OCI-LY7 (cell line): ENCODE measurements at regions not wholly inside any gene's neighbourhood (a gene's known extent, or its start where the extent isn't known, plus 50 kb on each side); places are given as distances from the start of the nearest gene placed in this dataset.

Experiments
- BruUV-seq: library from RNA; stranded (reverse); fragments of 400-500 nt; replicated peaks from 2 replicates; lab custom pipeline; 2021; lab: Mats Ljungman, UMichigan
- CTCF ChIA-PET: fragments of 300-600 bp; sonication (Branson Sonifier 250); formaldehyde crosslinking; loops from one replicate; lab custom pipeline; 2022; ENCODE audit warnings: antibody characterized with exemption; ENCODE audit not compliant: unreplicated experiment; lab: Charles Lee
- POLR2A ChIA-PET: fragments of 300-600 bp; sonication (Branson Sonifier 250); formaldehyde crosslinking; loops from one replicate; lab custom pipeline; 2022; ENCODE audit warnings: antibody characterized with exemption; lab: Charles Lee
- DNase-seq: peaks from one replicate; pipeline ENCODE4 v3.0.0-alpha.2; 2015; ENCODE audit warnings: low spot score
- H2AFZ ChIP-seq: fragments of 200-600 bp; sonication (generic), shearing (Covaris generic); 2 replicates; pipeline ENCODE4 v1.6.1; 2014; ENCODE audit warnings: mild to moderate bottlenecking, antibody characterized with exemption, low read length, moderate library complexity
- H3K27ac ChIP-seq: fragments of 200-600 bp; sonication (generic); 2 replicates; pipeline ENCODE4 v1.5.1; 2014; ENCODE audit warnings: mixed run types, low read depth, mild to moderate bottlenecking, moderate library complexity, low read length, inconsistent platforms; ENCODE audit not compliant: poor library complexity, severe bottlenecking
- H3K36me3 ChIP-seq: fragments of 200-600 bp; sonication (generic); 2 replicates; pipeline ENCODE4 v1.6.1; 2014; ENCODE audit warnings: mild to moderate bottlenecking, antibody characterized with exemption, low read length, moderate library complexity, mixed read lengths; ENCODE audit not compliant: insufficient read depth
- H3K4me1 ChIP-seq: fragments of 200-600 bp; sonication (generic); 2 replicates; pipeline ENCODE4 v1.5.1; 2014; ENCODE audit warnings: mild to moderate bottlenecking, low read length; ENCODE audit not compliant: insufficient read depth, poor library complexity, severe bottlenecking
- H3K4me2 ChIP-seq: fragments of 200-600 bp; sonication (generic); 2 replicates; pipeline ENCODE4 v1.6.1; 2014; ENCODE audit warnings: mild to moderate bottlenecking, low read length
- H3K4me3 ChIP-seq: fragments of 200-600 bp; sonication (generic); 2 replicates; pipeline ENCODE4 v1.5.1; 2014; ENCODE audit warnings: mild to moderate bottlenecking, low read depth, low read length; ENCODE audit not compliant: poor library complexity, severe bottlenecking
- H3K79me2 ChIP-seq: fragments of 200-600 bp; sonication (generic); 2 replicates; pipeline ENCODE4 v1.6.1; 2016; ENCODE audit warnings: low read depth, mild to moderate bottlenecking, low read length, moderate library complexity, mixed read lengths; ENCODE audit not compliant: insufficient read depth
- H3K9me2 ChIP-seq: fragments of 200-600 bp; sonication (generic); 2 replicates; pipeline ENCODE4 v1.6.1; 2016; ENCODE audit warnings: mild to moderate bottlenecking, low read length, mixed read lengths; ENCODE audit not compliant: insufficient read depth
- H3K9me3 ChIP-seq: fragments of 200-600 bp; sonication (generic); 2 replicates; pipeline ENCODE4 v1.6.1; 2014; ENCODE audit warnings: mild to moderate bottlenecking, mixed run types, low read length, mixed read lengths
- H4K20me1 ChIP-seq: fragments of 200-600 bp; sonication (generic); 2 replicates; pipeline ENCODE4 v1.6.1; 2014; ENCODE audit warnings: mild to moderate bottlenecking, antibody characterized with exemption, low read length, moderate library complexity, mixed read lengths; ENCODE audit not compliant: insufficient read depth
- CTCF ChIP-seq: fragments of 200-600 bp; sonication (generic); conservative IDR thresholded peaks from 2 replicates; pipeline ENCODE4 v1.5.1; 2014; ENCODE audit warnings: mild to moderate bottlenecking, antibody characterized with exemption, low read length, moderate library complexity, mixed read lengths
- EZH2phosphoT487 ChIP-seq: fragments of 200-600 bp; sonication (generic); IDR thresholded peaks from 2 replicates; pipeline ENCODE4 v1.6.1; 2018; ENCODE audit warnings: low read depth, borderline replicate concordance, mild to moderate bottlenecking, mixed run types, antibody characterized with exemption, low read length, moderate library complexity, mixed read lengths
- intact Hi-C: fragments of 100-400 bp; cut with micrococcal nuclease; formaldehyde crosslinking; loops from one replicate; pipeline ENCODE4 v1.10.0; 2022; ENCODE audit not compliant: unreplicated experiment

GRCh38 chr9:95740217-95741004, 135.1 kb upstream of the ERCC6L2 start:
- no peak overlapping the region for H3K4me3 ChIP-seq
- H3K4me2 ChIP-seq = no peak overlapping the region
- DNase-seq = no peak
- H3K27ac ChIP-seq = no peak overlapping the region
- BruUV-seq = no TSS peak
- H2AFZ ChIP-seq = no peak overlapping the region
- intact Hi-C loops = no loop called here
- no peaks in the 10 kb centered on the region for H3K9me3 ChIP-seq
- no peaks in the 10 kb centered on the region for H3K9me2 ChIP-seq
- H4K20me1 ChIP-seq = no peaks in the 10 kb centered on the region
- ChIA-PET CTCF (no interaction called here), POLR2A (no interaction called here)
- no peak for TF ChIP-seq CTCF
- no peak for TF ChIP-seq EZH2phosphoT487
- no peaks in the 10 kb centered on the region for H3K79me2 ChIP-seq
- H3K4me1 ChIP-seq = no peaks in the 10 kb centered on the region
- no peaks in the 10 kb centered on the region for H3K36me3 ChIP-seq

DNA sequence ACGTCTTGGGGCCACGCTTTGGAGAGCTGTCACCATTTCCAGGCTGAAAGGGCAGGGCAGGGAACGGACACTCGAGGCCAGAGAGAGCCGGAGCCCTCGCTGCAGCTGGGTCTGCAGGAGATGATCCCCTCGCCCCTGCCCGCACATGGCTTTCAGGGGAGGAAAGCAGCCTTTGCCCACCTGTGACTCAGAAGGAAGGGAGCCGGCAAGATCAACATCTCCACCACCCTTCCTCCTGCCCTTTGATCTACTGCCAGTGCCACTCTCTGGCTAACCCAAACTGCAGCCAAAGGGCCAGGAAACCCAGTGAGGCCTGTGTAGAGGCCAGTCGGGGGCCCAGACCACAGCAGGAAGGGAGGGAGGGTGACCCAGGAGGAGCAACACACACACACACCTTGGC, 137.1 kb upstream of the ERCC6L2 start:
- Histone ChIP-seq H3K4me3 (no peak overlapping the region), H2AFZ (no peak overlapping the region), H3K27ac (no peak overlapping the region), H3K9me3 (no peaks in the 10 kb centered on the region), H3K4me1 (no peaks in the 10 kb centered on the region), H3K4me2 (no peak overlapping the region), H4K20me1 (no peaks in the 10 kb centered on the region), H3K79me2 (no peaks in the 10 kb centered on the region), H3K36me3 (no peaks in the 10 kb centered on the region), H3K9me2 (no peaks in the 10 kb centered on the region)
- POLR2A ChIA-PET = interaction anchor here (0.6 kb wide), 1 partner anchor 371 kb away, joined by 6 read pairs; no protein-coding TSS in a partner anchor
- intact Hi-C loops = no loop called here
- BruUV-seq = no TSS peak
- TF ChIP-seq CTCF (no peak), EZH2phosphoT487 (no peak)
- CTCF ChIA-PET = no interaction called here
- no peak for DNase-seq

DNA sequence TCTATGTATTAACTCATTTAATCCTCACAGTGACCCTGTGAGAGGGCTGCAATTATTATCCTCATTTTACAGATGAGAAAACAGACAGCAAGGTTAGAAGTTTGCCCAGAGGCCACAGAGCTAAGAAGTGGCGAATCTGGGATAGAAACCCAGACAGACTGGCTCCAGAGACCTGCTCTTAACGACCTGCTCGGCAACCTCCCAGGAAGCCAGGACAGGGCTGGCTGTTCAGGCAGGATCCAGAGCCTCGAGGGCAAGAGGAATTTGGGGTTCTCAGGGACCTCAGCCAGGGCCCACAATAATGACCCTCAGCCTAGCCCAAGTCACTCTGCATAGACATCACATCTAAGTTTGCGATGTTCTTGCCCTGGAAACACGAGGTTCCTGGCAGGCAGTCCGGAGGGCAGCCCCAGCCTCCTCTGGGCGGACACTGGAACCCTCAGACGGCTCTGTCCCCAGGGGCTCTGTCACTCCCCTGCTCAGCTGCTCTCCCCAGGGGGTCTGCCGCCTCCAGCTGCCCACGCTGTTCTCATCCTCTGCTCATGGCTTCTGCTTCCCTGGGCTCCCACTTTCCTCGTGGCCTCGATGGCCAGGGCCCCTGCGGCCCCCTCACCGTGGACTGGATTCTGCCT, 138.5 kb upstream of the ERCC6L2 start:
- Histone ChIP-seq H3K79me2 (no peaks in the 10 kb centered on the region), H2AFZ (no peak overlapping the region), H4K20me1 (no peaks in the 10 kb centered on the region), H3K4me1 (no peaks in the 10 kb centered on the region), H3K9me2 (no peaks in the 10 kb centered on the region), H3K4me3 (no peak overlapping the region), H3K9me3 (no peaks in the 10 kb centered on the region), H3K27ac (no peak overlapping the region), H3K4me2 (no peak overlapping the region), H3K36me3 (no peaks in the 10 kb centered on the region)
- POLR2A ChIA-PET = interaction anchor here (0.6 kb wide), 1 partner anchor 190 kb away, joined by 3 read pairs; no protein-coding TSS in a partner anchor
- no TSS peak for BruUV-seq
- CTCF ChIA-PET = interaction anchor here (1.1 kb wide), 1 partner anchor 10 kb away, joined by 3 read pairs; no protein-coding TSS in a partner anchor
- intact Hi-C loops = no loop called here
- TF ChIP-seq EZH2phosphoT487 (no peak), CTCF (no peak)
- no peak for DNase-seq
